Neuronal stem cell (in vitro differentiated cells): ENCODE measurements at regions not wholly inside any gene's neighbourhood (a gene's known extent, or its start where the extent isn't known, plus 50 kb on each side); places are given as distances from the start of the nearest gene placed in this dataset.

Source experiments
- DNase-seq: peaks from one replicate; pipeline ENCODE4 v3.0.0-alpha.2; 2013; ENCODE audit warnings: low spot score
- H2AFZ ChIP-seq: one replicate; pipeline ENCODE4 v1.6.1; 2013; ENCODE audit warnings: mild to moderate bottlenecking, low read length, inconsistent platforms
- H2AK5ac ChIP-seq: 2 replicates; pipeline ENCODE4 v1.6.1; 2013; ENCODE audit warnings: low read depth, mild to moderate bottlenecking, inconsistent platforms, low read length, moderate library complexity, mixed read lengths
- H2BK120ac ChIP-seq: 2 replicates; pipeline ENCODE4 v1.6.1; 2013; ENCODE audit warnings: low read depth, mild to moderate bottlenecking, inconsistent platforms, low read length, moderate library complexity, mixed read lengths
- H2BK12ac ChIP-seq: one replicate; pipeline ENCODE4 v1.6.1; 2013; ENCODE audit warnings: low read length, inconsistent platforms
- H2BK15ac ChIP-seq: 2 replicates; pipeline ENCODE4 v1.6.1; 2013; ENCODE audit warnings: mild to moderate bottlenecking, low read length, inconsistent platforms, mixed read lengths
- H2BK5ac ChIP-seq: one replicate; pipeline ENCODE4 v1.6.1; 2013; ENCODE audit warnings: inconsistent platforms, mild to moderate bottlenecking, low read length, moderate library complexity
- H3K14ac ChIP-seq: one replicate; pipeline ENCODE4 v1.6.1; 2013; ENCODE audit warnings: low read length, inconsistent platforms
- H3K18ac ChIP-seq: 2 replicates; pipeline ENCODE4 v1.6.1; 2013; ENCODE audit warnings: low read length, inconsistent platforms
- H3K23ac ChIP-seq: 2 replicates; pipeline ENCODE4 v1.6.1; 2013; ENCODE audit warnings: low read depth, mild to moderate bottlenecking, mixed read lengths, low read length, inconsistent platforms; ENCODE audit not compliant: poor library complexity
- H3K27ac ChIP-seq: replicated peaks from 3 replicates; pipeline ENCODE4 v1.5.1; 2013; ENCODE audit warnings: low read length, inconsistent platforms
- H3K27me3 ChIP-seq, 3 experiments: 2 replicates each; pipeline ENCODE4 v1.6.1; 2013; ENCODE audit warnings: low read length in 3 of 3, mild to moderate bottlenecking in 2 of 3, inconsistent platforms in 1 of 3, low read depth in 1 of 3, mixed read lengths in 1 of 3, moderate library complexity in 1 of 3; ENCODE audit not compliant: control insufficient read depth in 3 of 3, insufficient read depth in 3 of 3
- H3K36me3 ChIP-seq, 2 donors: replicated peaks in 1 of 2; 2 replicates each; pipeline ENCODE4 v1.6.1; 2013; ENCODE audit warnings: low read length in 2 of 2; ENCODE audit not compliant: control insufficient read depth in 2 of 2, insufficient read depth in 2 of 2
- H3K4ac ChIP-seq: 2 replicates; pipeline ENCODE4 v1.6.1; 2013; ENCODE audit warnings: inconsistent platforms, mild to moderate bottlenecking, low read length, moderate library complexity
- H3K4me1 ChIP-seq, 2 donors: 1 replicate in 1 of 2; 2 replicates in 1 of 2; pipeline ENCODE4 v1.6.1; 2013; ENCODE audit warnings: low read length in 2 of 2, low read depth in 1 of 2; ENCODE audit not compliant: control insufficient read depth in 2 of 2, insufficient read depth in 1 of 2
- H3K4me2 ChIP-seq: one replicate; pipeline ENCODE4 v1.6.1; 2013; ENCODE audit warnings: mild to moderate bottlenecking, low read length, inconsistent platforms; ENCODE audit not compliant: insufficient read depth, poor library complexity, severe bottlenecking
- H3K4me3 ChIP-seq, 2 donors: 2 replicates each; pipeline ENCODE4 v1.5.1; 2013; ENCODE audit warnings: low read length in 2 of 2, mild to moderate bottlenecking in 2 of 2, inconsistent platforms in 1 of 2, moderate library complexity in 1 of 2
- H3K79me1 ChIP-seq: one replicate; pipeline ENCODE4 v1.6.1; 2013; ENCODE audit warnings: low read depth, mild to moderate bottlenecking, inconsistent platforms, low read length, moderate library complexity
- H3K9ac ChIP-seq: one replicate; pipeline ENCODE4 v1.6.1; 2013; ENCODE audit warnings: mild to moderate bottlenecking, low read depth, low read length, inconsistent platforms; ENCODE audit not compliant: poor library complexity
- H3K9me3 ChIP-seq, 2 donors: replicated peaks in 1 of 2; 2 replicates each; pipeline versions ENCODE3 to v1.6.1; 2013; ENCODE audit warnings: low read length in 2 of 2, mild to moderate bottlenecking in 2 of 2, inconsistent platforms in 1 of 2, low read depth in 1 of 2, mixed read lengths in 1 of 2, moderate library complexity in 1 of 2; ENCODE audit not compliant: control insufficient read depth in 2 of 2, insufficient read depth in 1 of 2
- H4K8ac ChIP-seq: one replicate; pipeline ENCODE4 v1.6.1; 2013; ENCODE audit warnings: low read depth, mild to moderate bottlenecking, inconsistent platforms, low read length, moderate library complexity
- H4K91ac ChIP-seq: one replicate; pipeline ENCODE4 v1.6.1; 2013; ENCODE audit warnings: low read length, low read depth, mild to moderate bottlenecking, inconsistent platforms; ENCODE audit not compliant: poor library complexity
- WGBS, 2 donors: extraction: QIAGEN DNeasy Blood & Tissue Kit; methylation state at CpG; one replicate each; pipeline ENCODE4 v1.1.7; 2013; ENCODE audit warnings: missing lambda C conversion rate in 2 of 2, mixed read lengths in 1 of 2; ENCODE audit not compliant: insufficient read length in 2 of 2, insufficient replicate concordance in 1 of 2; ENCODE audit errors: extremely low coverage in 2 of 2; 5-methylcytosine and 5-hydroxymethylcytosine counted together

GRCh38 chr11:11178671-11179638 is 174.1 kb downstream of the CSNK2A3 start:
- H4K91ac ChIP-seq: no peak overlapping the region
- H3K23ac ChIP-seq: no peak overlapping the region
- peaks cover 0 to 1% of the 10 kb centered on the region in 2 donors for H3K9me3 ChIP-seq
- peaks cover 0 to 4% of the 10 kb centered on the region in 2 donors for H3K4me1 ChIP-seq
- H3K9ac ChIP-seq: no peak overlapping the region
- no peak overlapping the region for H2BK12ac ChIP-seq
- no peaks in the 10 kb centered on the region for H3K79me1 ChIP-seq
- no peaks in the 10 kb centered on the region for H3K36me3 ChIP-seq
- H3K18ac ChIP-seq: no peak overlapping the region
- H3K27me3 ChIP-seq: no peaks in the 10 kb centered on the region
- no peak overlapping the region for H2AK5ac ChIP-seq
- no peak for DNase-seq
- no peak overlapping the region for H2AFZ ChIP-seq
- no peak overlapping the region for H3K4ac ChIP-seq
- H2BK15ac ChIP-seq: no peak overlapping the region
- H2BK5ac ChIP-seq: no peak overlapping the region
- H3K14ac ChIP-seq: no peak overlapping the region
- no peak overlapping the region for H2BK120ac ChIP-seq
- H4K8ac ChIP-seq: no peak overlapping the region
- no CpG with 5 or more reads among the region's 3 CpGs for WGBS, 2 donors
- no peak overlapping the region for H3K27ac ChIP-seq
- H3K4me2 ChIP-seq: no peak overlapping the region
- no peak overlapping the region for H3K4me3 ChIP-seq

GRCh38 chr11:11177156-11177808 is 175.8 kb downstream of the CSNK2A3 start:
- H2BK12ac ChIP-seq: no peak overlapping the region
- no peak overlapping the region for H2BK120ac ChIP-seq
- H3K79me1 ChIP-seq: no peaks in the 10 kb centered on the region
- no peaks in the 10 kb centered on the region for H3K36me3 ChIP-seq
- no peak overlapping the region for H3K27ac ChIP-seq
- no CpG with 5 or more reads among the region's 7 CpGs for WGBS, 2 donors
- peaks cover 0 to 4% of the 10 kb centered on the region in 2 donors for H3K9me3 ChIP-seq
- H4K8ac ChIP-seq: no peak overlapping the region
- peak overlapping the region; percentile 44 for H3K18ac ChIP-seq
- H3K4me1 ChIP-seq: peaks cover 0 to 4% of the 10 kb centered on the region in 2 donors
- DNase-seq: no peak
- no peak overlapping the region for H3K4me2 ChIP-seq
- H3K14ac ChIP-seq: no peak overlapping the region
- no peak overlapping the region for H3K4ac ChIP-seq
- no peak overlapping the region for H3K23ac ChIP-seq
- no peak overlapping the region for H4K91ac ChIP-seq
- H3K4me3 ChIP-seq: no peak overlapping the region
- no peak overlapping the region for H2AFZ ChIP-seq
- H2BK15ac ChIP-seq: no peak overlapping the region
- no peaks in the 10 kb centered on the region for H3K27me3 ChIP-seq
- H2AK5ac ChIP-seq: no peak overlapping the region
- no peak overlapping the region for H2BK5ac ChIP-seq
- no peak overlapping the region for H3K9ac ChIP-seq

GRCh38 chr11:11173316-11174025 is 179.6 kb downstream of the CSNK2A3 start:
- no peak overlapping the region for H3K27ac ChIP-seq
- no peak overlapping the region for H3K4me2 ChIP-seq
- H3K9me3 ChIP-seq: peaks cover 0 to 4% of the 10 kb centered on the region in 2 donors
- no peak overlapping the region for H3K14ac ChIP-seq
- no peak overlapping the region for H3K9ac ChIP-seq
- DNase-seq: no peak
- no peak overlapping the region for H2BK5ac ChIP-seq
- H4K8ac ChIP-seq: no peak overlapping the region
- WGBS, 2 donors: no CpG with 5 or more reads among the region's 2 CpGs
- H2BK120ac ChIP-seq: no peak overlapping the region
- no peak overlapping the region for H2AFZ ChIP-seq
- no peak overlapping the region for H3K4ac ChIP-seq
- H4K91ac ChIP-seq: no peak overlapping the region
- H3K36me3 ChIP-seq: no peaks in the 10 kb centered on the region
- no peaks in the 10 kb centered on the region for H3K79me1 ChIP-seq
- no peak overlapping the region for H3K23ac ChIP-seq
- no peak overlapping the region for H2BK15ac ChIP-seq
- no peaks in the 10 kb centered on the region for H3K27me3 ChIP-seq
- peaks cover 0 to 2% of the 10 kb centered on the region in 2 donors for H3K4me1 ChIP-seq
- H2AK5ac ChIP-seq: no peak overlapping the region
- H3K4me3 ChIP-seq: no peak overlapping the region
- no peak overlapping the region for H3K18ac ChIP-seq
- no peak overlapping the region for H2BK12ac ChIP-seq
